Mammary epithelial cell (primary cell): ENCODE measurements at regions not wholly inside any gene's neighbourhood (a gene's known extent, or its start where the extent isn't known, plus 50 kb on each side); places are given as distances from the start of the nearest gene placed in this dataset.

Experiments
- CTCF ChIP-seq, 2 donors: IDR thresholded peaks in 1 of 2; conservative IDR thresholded peaks in 1 of 2; 2 replicates each; pipeline ENCODE4 v1.5.1; 2011 to 2012; ENCODE audit warnings: inconsistent platforms in 2 of 2, low read length in 2 of 2, mild to moderate bottlenecking in 2 of 2, control low read depth in 1 of 2, low read depth in 1 of 2; ENCODE audit not compliant: insufficient read depth in 1 of 2; ENCODE audit errors: extremely low read depth in 1 of 2
- EZH2 ChIP-seq: IDR thresholded peaks from 2 replicates; pipeline ENCODE4 v1.6.1; 2012; ENCODE audit warnings: low read length, inconsistent platforms, borderline replicate concordance

DNA sequence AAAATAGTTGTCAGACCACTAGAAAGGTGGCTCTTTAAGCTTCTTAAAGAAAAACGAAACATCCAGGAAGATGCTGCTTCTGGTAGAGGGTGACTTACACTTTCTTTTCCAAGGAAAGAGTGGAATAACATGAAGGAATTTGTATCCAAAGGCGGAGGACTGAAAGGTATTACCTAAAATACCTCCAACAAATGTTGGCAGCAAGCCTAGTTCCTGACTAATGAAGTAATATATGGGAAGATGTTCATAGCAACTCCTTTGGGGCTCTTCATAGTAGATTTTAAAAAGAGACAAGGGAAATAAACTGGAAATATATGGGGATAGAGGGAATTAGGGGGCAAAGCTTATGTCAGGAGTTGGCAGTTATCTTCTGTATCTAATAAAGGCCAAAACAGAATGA, 116.2 kb downstream of the AASDH start:
- no peak for TF ChIP-seq CTCF (conservative IDR thresholded peaks at IDR 0.05 in 1 of 2, IDR thresholded peaks at IDR 0.05 in 1 of 2; ENCODE audit: extremely low read depth in 1 of 2, insufficient read depth in 1 of 2, low read depth in 1 of 2, low read length in 2 of 2)
- no peak for TF ChIP-seq EZH2
